Heart left ventricle (tissue), 16 donors: ENCODE measurements at regions not wholly inside any gene's neighbourhood (a gene's known extent, or its start where the extent isn't known, plus 50 kb on each side); places are given as distances from the start of the nearest gene placed in this dataset.

Experiments used
- ATAC-seq, 4 donors: fragments of 200-7000 bp; cut with Tn5 transposase; one replicate each; pipeline ENCODE4 v1.9.1; 2020 to 2022; ENCODE audit warnings: moderate library complexity in 4 of 4, mild to moderate bottlenecking in 3 of 4, moderate number of reproducible peaks in 1 of 4
- DNase-seq, 5 donors: peaks; one replicate each; pipeline ENCODE4 v3.0.0-alpha.2; 2020
- H3K27ac ChIP-seq, 12 donors: fragments of 200-600 bp; sonication (generic) in 4 of 12; one replicate each; pipeline versions ENCODE4 v1.5.0 to v1.8.0; 2016 to 2022; ENCODE audit warnings: mild to moderate bottlenecking in 2 of 12
- H3K27me3 ChIP-seq, 9 donors: fragments of 200-600 bp; sonication (generic) in 2 of 9; one replicate each; pipeline versions ENCODE4 v1.5.1 to v1.8.0; 2016 to 2022; ENCODE audit warnings: mild to moderate bottlenecking in 3 of 9
- H3K36me3 ChIP-seq, 9 donors: fragments of 200-600 bp; sonication (generic) in 2 of 9; one replicate each; pipeline versions ENCODE4 v1.5.0 to v1.8.0; 2018 to 2022; ENCODE audit warnings: mild to moderate bottlenecking in 2 of 9
- H3K4me1 ChIP-seq, 12 donors: fragments of 200-600 bp; sonication (generic) in 4 of 12; one replicate each; pipeline versions ENCODE4 v1.5.0 to v1.8.0; 2016 to 2022; ENCODE audit warnings: mild to moderate bottlenecking in 3 of 12
- H3K4me3 ChIP-seq, 12 donors: fragments of 200-600 bp; sonication (generic) in 4 of 12; one replicate each; pipeline versions ENCODE4 v1.5.0 to v1.8.0; 2017 to 2022; ENCODE audit warnings: mild to moderate bottlenecking in 9 of 12, moderate library complexity in 4 of 12
- H3K9me3 ChIP-seq, 12 donors: fragments of 200-600 bp; sonication (generic) in 4 of 12; one replicate each; pipeline versions ENCODE4 v1.5.0 to v1.8.0; 2016 to 2022; ENCODE audit warnings: mild to moderate bottlenecking in 1 of 12
- POLR2A ChIP-seq, 2 donors: fragments of 450-650 bp; IDR thresholded peaks; one replicate each; pipeline ENCODE4 v1.6.1; 2017; ENCODE audit warnings: antibody characterized with exemption in 2 of 2, mild to moderate bottlenecking in 2 of 2, moderate library complexity in 2 of 2
- WGBS, 4 donors: extraction: QIAGEN DNeasy Blood & Tissue Kit in 2 of 4; methylation state at CpG; one replicate each; pipeline versions ENCODE4 v1.1.5 to v1.1.7; 2013 to 2018; 5-methylcytosine and 5-hydroxymethylcytosine counted together
- intact Hi-C, 10 donors: fragments of 100-400 bp; cut with DNase I; formaldehyde crosslinking; loops; one replicate each; pipeline versions ENCODE4 v1.11.1 to v1.14.2; 2022
- TF ChIP-seq, protein P1 (sequence below), 12 donors: fragments of 200-600 bp; sonication (generic) in 4 of 12; IDR thresholded peaks; one replicate each; pipeline versions ENCODE4 v1.5.0 to v1.8.0; 2018 to 2022; ENCODE audit warnings: antibody characterized with exemption in 12 of 12, mild to moderate bottlenecking in 5 of 12
- donor health status: ischemic (EF 13 %, LVEDD 7.1; RV severe dilation, severe dysfunction).
- donor health status: healthy with polysubstance abuse.
- donor health status: DM: no; HTN: yes; CAD: no.
- donor health status: DM: no; HTN: no; CAD: no.
- donor health status: ischemic (EF 25% LVEDD 6.9; RV normal size, moderate dysfunction).
- donor health status: ischemic (EF 25% LVEDD 5.7; RV mildly dilated, moderate dysfunction).
- donor health status: healthy.
- donor health status: DM: yes; HTN: yes; CAD: no.
- donor health status: ischemic (EF 35%, LVEDD 5.7; RV mildly dilated, moderate dysfunction).
- donor health status: nonischemic (EF 11% LVEDD 7.7; RV severe dilation, severe dysfunction).
- donor health status: DM: yes; HTN: yes; CAD: no.
- donor health status: PGD.
- donor health status: ischemic (EF 29% LVEDD 5.4; RV normal size, mild dysfunction).
- donor health status: nonischemic (EF 23%, LVEDD 6.1; RV moderate dilation, normal function).

DNA sequence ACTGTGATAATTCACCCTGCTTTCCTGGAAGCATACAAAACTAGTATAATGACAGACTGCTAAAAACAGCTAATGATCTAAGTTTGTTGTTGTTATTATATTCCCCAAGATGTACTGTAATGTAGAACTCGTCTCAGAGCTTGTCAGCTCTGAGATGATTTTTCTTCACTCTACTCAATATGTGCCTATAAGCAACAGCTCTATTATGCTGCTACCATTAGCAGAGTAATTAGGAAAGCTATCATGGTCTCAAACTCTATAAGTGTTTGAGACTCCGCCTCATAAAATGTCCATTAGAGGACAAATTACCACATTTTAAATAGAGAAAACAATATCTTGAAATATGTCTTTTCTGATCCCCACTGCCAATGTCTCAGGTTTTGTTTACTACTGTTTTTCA lies 476.5 kb upstream of the PCDH15 start:
- TF ChIP-seq, protein P1, sequence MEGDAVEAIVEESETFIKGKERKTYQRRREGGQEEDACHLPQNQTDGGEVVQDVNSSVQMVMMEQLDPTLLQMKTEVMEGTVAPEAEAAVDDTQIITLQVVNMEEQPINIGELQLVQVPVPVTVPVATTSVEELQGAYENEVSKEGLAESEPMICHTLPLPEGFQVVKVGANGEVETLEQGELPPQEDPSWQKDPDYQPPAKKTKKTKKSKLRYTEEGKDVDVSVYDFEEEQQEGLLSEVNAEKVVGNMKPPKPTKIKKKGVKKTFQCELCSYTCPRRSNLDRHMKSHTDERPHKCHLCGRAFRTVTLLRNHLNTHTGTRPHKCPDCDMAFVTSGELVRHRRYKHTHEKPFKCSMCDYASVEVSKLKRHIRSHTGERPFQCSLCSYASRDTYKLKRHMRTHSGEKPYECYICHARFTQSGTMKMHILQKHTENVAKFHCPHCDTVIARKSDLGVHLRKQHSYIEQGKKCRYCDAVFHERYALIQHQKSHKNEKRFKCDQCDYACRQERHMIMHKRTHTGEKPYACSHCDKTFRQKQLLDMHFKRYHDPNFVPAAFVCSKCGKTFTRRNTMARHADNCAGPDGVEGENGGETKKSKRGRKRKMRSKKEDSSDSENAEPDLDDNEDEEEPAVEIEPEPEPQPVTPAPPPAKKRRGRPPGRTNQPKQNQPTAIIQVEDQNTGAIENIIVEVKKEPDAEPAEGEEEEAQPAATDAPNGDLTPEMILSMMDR (IDR thresholded peaks at IDR 0.05): no peak
- no peak for TF ChIP-seq POLR2A (IDR thresholded peaks at IDR 0.05)
- Histone ChIP-seq H3K27ac (no peak overlapping the region), H3K9me3 (no peaks in the 10 kb centered on the region), H3K36me3 (no peaks in the 10 kb centered on the region), H3K4me3 (no peak overlapping the region), H3K27me3 (no peaks in the 10 kb centered on the region), H3K4me1 (no peaks in the 10 kb centered on the region)
- ATAC-seq (no peak), DNase-seq (no peak)
- WGBS, 4 donors: 76 to 83% (median 80%) methylated on average over 2 of the region's 2 CpGs
- intact Hi-C loops: no loop called here

DNA sequence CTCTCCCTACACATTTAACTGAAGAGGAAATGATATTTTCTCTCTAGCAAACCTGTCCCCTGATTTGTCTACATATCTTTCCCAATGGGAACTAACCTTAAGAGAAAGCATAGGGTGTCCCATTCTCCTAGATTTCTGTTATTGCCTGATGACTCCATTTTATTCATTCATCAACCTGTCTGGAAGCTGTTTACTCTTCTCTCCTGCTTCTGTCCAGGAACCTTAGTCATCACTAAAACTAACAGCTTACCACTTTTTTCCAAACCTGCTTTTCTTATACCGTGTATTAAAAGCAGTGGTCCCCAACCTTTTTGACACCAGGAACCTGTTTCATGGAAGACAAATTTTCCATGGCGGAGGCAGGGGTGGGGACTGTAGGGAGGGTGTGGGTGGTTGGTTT lies 473.3 kb upstream of the PCDH15 start:
- 87 to 96% (median 90%) methylated on average over 2 of the region's 2 CpGs for WGBS, 4 donors
- intact Hi-C loops: no loop called here
- ATAC-seq: no peak
- no peak for DNase-seq
- TF ChIP-seq, protein P1 (IDR thresholded peaks at IDR 0.05): no peak
- TF ChIP-seq POLR2A (IDR thresholded peaks at IDR 0.05): no peak
- H3K4me3 ChIP-seq: no peak overlapping the region
- no peak overlapping the region for H3K27ac ChIP-seq
- H3K9me3 ChIP-seq: no peaks in the 10 kb centered on the region
- H3K4me1 ChIP-seq: no peaks in the 10 kb centered on the region
- H3K27me3 ChIP-seq: no peaks in the 10 kb centered on the region
- H3K36me3 ChIP-seq: no peaks in the 10 kb centered on the region

DNA sequence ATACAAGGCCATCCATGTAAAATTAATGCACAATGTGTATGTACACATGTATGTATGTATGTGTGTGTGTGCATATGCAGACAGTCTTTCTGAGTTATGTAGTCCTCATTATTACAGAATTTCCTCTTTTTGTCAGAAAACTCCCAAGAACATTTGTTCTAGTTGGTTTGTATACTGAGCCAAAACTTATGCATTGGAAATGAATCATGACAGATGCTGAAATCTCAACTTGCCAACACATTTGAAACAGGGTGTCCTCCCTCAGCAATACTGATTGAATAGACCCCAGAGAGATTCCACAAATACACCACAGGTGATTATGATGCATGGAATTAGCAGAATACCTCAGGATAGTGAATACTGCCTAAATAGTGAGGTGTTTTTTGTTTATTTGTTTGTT lies 472.9 kb upstream of the PCDH15 start:
- H3K27ac ChIP-seq: no peak overlapping the region
- no peaks in the 10 kb centered on the region for H3K4me1 ChIP-seq
- H3K36me3 ChIP-seq: no peaks in the 10 kb centered on the region
- DNase-seq (no peak), ATAC-seq (no peak)
- no peaks in the 10 kb centered on the region for H3K9me3 ChIP-seq
- TF ChIP-seq, protein P1 (IDR thresholded peaks at IDR 0.05): no peak
- no peak for TF ChIP-seq POLR2A (IDR thresholded peaks at IDR 0.05)
- no peak overlapping the region for H3K4me3 ChIP-seq
- intact Hi-C loops: no loop called here
- H3K27me3 ChIP-seq: no peaks in the 10 kb centered on the region

DNA sequence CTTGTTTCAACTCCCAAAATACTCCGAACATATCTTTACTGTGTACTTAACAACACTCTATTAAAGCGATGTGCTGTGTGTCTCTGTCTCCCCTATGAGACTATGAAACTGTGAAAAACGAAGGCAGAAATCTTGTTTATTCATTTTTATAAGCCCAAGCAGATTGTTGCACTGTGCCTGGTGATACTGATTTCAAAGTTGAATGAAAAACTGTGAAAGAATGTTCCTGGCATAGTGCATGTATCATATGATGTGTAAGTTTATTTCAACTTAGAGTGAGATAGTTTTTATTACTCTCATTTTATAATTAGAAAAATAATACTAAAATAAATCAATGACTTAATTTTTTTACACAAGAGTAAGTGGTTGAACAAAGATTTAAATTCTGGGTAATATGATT lies 471.9 kb upstream of the PCDH15 start:
- no peak for ATAC-seq
- Histone ChIP-seq H3K9me3 (no peaks in the 10 kb centered on the region), H3K4me3 (no peak overlapping the region), H3K27me3 (no peaks in the 10 kb centered on the region), H3K27ac (no peak overlapping the region), H3K4me1 (no peaks in the 10 kb centered on the region), H3K36me3 (no peaks in the 10 kb centered on the region)
- TF ChIP-seq POLR2A (IDR thresholded peaks at IDR 0.05): no peak
- TF ChIP-seq, protein P1 (IDR thresholded peaks at IDR 0.05): no peak
- intact Hi-C loops: no loop called here
- DNase-seq: no peak
- 80 to 83% (median 80%) methylated on average over 3 of the region's 3 CpGs for WGBS, 4 donors
